Esophagus squamous epithelium (tissue), 4 donors: ENCODE measurements at regions not wholly inside any gene's neighbourhood (a gene's known extent, or its start where the extent isn't known, plus 50 kb on each side); places are given as distances from the start of the nearest gene placed in this dataset.

Experiments
- POLR2A ChIP-seq, 4 donors: fragments of 450-650 bp; IDR thresholded peaks; one replicate each; pipeline ENCODE4 v1.6.1; 2017; ENCODE audit warnings: antibody characterized with exemption in 4 of 4, mild to moderate bottlenecking in 4 of 4, moderate library complexity in 3 of 4
- TF ChIP-seq, protein P1 (sequence below), 6 experiments: fragments of 450-650 bp in 4 of 6; fragments of 200-600 bp in 2 of 6; sonication (generic) in 2 of 6; IDR thresholded peaks; one replicate each; pipeline ENCODE4 v1.5.1; 2016 to 2019; ENCODE audit warnings: antibody characterized with exemption in 6 of 6, mild to moderate bottlenecking in 4 of 6, moderate library complexity in 4 of 6

DNA sequence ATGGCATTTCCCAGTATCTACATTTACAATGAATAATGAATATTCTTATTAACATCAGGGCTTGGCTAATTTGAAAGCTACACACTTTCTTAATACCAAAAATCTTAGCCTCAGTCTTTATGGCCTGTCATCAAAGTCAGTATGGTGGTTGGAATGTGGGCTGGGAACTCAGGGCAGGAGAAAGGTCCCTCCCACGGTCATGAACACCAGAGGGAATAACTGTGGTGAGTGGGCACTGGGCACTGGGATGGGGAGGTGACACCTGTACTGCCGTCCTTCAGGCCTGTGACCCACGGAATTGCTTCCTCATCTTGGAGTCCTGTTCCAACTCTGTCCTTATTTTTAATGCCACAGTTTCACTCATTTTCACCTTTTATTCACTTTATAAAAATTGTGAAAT lies 276.9 kb upstream of the PLPP4 start:
- TF ChIP-seq POLR2A (IDR thresholded peaks at IDR 0.05): no peak
- TF ChIP-seq, protein P1, sequence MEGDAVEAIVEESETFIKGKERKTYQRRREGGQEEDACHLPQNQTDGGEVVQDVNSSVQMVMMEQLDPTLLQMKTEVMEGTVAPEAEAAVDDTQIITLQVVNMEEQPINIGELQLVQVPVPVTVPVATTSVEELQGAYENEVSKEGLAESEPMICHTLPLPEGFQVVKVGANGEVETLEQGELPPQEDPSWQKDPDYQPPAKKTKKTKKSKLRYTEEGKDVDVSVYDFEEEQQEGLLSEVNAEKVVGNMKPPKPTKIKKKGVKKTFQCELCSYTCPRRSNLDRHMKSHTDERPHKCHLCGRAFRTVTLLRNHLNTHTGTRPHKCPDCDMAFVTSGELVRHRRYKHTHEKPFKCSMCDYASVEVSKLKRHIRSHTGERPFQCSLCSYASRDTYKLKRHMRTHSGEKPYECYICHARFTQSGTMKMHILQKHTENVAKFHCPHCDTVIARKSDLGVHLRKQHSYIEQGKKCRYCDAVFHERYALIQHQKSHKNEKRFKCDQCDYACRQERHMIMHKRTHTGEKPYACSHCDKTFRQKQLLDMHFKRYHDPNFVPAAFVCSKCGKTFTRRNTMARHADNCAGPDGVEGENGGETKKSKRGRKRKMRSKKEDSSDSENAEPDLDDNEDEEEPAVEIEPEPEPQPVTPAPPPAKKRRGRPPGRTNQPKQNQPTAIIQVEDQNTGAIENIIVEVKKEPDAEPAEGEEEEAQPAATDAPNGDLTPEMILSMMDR (IDR thresholded peaks at IDR 0.05): no peak
